HEK293 (cell line): ENCODE measurements at regions not wholly inside any gene's neighbourhood (a gene's known extent, or its start where the extent isn't known, plus 50 kb on each side); places are given as distances from the start of the nearest gene placed in this dataset.

Experiments
- GFI1B ChIP-seq: fragments of 450-650 bp; formaldehyde crosslinking; IDR thresholded peaks from 2 replicates; pipeline ENCODE4 v1.5.1; 2016; ENCODE audit warnings: missing biosample characterization, missing genetic modification characterization
- REPIN1 ChIP-seq: fragments of 450-650 bp; formaldehyde crosslinking; IDR thresholded peaks from 2 replicates; pipeline ENCODE4 v1.5.1; 2017; ENCODE audit warnings: missing biosample characterization, missing genetic modification characterization, low read depth
- ZNF121 ChIP-seq: fragments of 450-650 bp; formaldehyde crosslinking; IDR thresholded peaks from 2 replicates; pipeline ENCODE4 v1.5.1; 2016; ENCODE audit warnings: missing biosample characterization, missing genetic modification characterization
- ZNF292 ChIP-seq: fragments of 450-650 bp; formaldehyde crosslinking; IDR thresholded peaks from 2 replicates; pipeline ENCODE4 v1.5.1; 2016; ENCODE audit warnings: low read depth, missing biosample characterization, missing genetic modification characterization, borderline replicate concordance
- ZNF311 ChIP-seq: fragments of 450-650 bp; formaldehyde crosslinking; IDR thresholded peaks from 2 replicates; pipeline ENCODE4 v1.5.1; 2017; ENCODE audit warnings: missing biosample characterization, missing genetic modification characterization, borderline replicate concordance
- ZNF354C ChIP-seq: fragments of 450-650 bp; formaldehyde crosslinking; IDR thresholded peaks from 2 replicates; pipeline ENCODE4 v1.5.1; 2016; ENCODE audit warnings: missing biosample characterization, missing genetic modification characterization, low read depth, borderline replicate concordance
- TF ChIP-seq, protein P1 (sequence below): fragments of 450-650 bp; formaldehyde crosslinking; IDR thresholded peaks from 2 replicates; pipeline ENCODE4 v1.5.1; 2016; ENCODE audit warnings: missing biosample characterization, missing genetic modification characterization
- TF ChIP-seq, protein P2 (sequence below): fragments of 450-650 bp; formaldehyde crosslinking; IDR thresholded peaks from 2 replicates; pipeline ENCODE4 v1.5.1; 2016; ENCODE audit warnings: missing biosample characterization, missing genetic modification characterization
- TF ChIP-seq, protein P3 (sequence below): sonication (generic); formaldehyde crosslinking; IDR thresholded peaks from 2 replicates; pipeline ENCODE4 v1.8.1; 2022; ENCODE audit warnings: mild to moderate bottlenecking, moderate library complexity, missing genetic modification reagents

DNA sequence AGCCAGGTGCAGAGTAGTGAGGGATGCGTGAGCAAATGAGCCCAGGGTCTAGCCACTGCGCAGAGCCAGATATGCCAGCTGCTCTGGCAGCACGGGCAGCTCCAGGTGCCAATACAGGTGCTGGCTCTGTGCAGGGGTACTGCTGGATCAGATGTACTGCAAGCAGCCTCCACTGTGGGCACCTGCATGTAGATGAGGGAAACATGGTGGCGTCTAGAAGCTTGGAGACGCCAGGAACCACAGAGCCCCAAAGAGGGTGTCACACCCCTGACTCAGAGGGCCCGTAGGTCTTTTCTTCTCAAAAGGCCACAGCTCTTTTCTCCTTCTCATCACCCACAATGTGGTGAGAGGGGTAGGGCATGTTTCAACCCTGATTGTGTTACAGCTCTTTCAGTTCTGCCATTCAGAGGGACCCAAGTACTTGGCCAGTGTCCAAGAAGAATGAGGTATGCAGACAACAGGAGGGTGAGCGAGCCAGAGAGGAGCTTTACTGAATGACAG is 244.4 kb upstream of the SLITRK1 start:
- TF ChIP-seq ZNF121 (tag by site-specific recombination) (no peak), GFI1B (tag by site-specific recombination) (no peak), ZNF354C (tag by site-specific recombination) (no peak), ZNF311 (no peak), REPIN1 (tag by site-specific recombination) (no peak), ZNF292 (tag by site-specific recombination) (no peak)
- TF ChIP-seq, protein P1, sequence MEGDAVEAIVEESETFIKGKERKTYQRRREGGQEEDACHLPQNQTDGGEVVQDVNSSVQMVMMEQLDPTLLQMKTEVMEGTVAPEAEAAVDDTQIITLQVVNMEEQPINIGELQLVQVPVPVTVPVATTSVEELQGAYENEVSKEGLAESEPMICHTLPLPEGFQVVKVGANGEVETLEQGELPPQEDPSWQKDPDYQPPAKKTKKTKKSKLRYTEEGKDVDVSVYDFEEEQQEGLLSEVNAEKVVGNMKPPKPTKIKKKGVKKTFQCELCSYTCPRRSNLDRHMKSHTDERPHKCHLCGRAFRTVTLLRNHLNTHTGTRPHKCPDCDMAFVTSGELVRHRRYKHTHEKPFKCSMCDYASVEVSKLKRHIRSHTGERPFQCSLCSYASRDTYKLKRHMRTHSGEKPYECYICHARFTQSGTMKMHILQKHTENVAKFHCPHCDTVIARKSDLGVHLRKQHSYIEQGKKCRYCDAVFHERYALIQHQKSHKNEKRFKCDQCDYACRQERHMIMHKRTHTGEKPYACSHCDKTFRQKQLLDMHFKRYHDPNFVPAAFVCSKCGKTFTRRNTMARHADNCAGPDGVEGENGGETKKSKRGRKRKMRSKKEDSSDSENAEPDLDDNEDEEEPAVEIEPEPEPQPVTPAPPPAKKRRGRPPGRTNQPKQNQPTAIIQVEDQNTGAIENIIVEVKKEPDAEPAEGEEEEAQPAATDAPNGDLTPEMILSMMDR (tag by site-specific recombination), result no peak
- TF ChIP-seq, protein P2, sequence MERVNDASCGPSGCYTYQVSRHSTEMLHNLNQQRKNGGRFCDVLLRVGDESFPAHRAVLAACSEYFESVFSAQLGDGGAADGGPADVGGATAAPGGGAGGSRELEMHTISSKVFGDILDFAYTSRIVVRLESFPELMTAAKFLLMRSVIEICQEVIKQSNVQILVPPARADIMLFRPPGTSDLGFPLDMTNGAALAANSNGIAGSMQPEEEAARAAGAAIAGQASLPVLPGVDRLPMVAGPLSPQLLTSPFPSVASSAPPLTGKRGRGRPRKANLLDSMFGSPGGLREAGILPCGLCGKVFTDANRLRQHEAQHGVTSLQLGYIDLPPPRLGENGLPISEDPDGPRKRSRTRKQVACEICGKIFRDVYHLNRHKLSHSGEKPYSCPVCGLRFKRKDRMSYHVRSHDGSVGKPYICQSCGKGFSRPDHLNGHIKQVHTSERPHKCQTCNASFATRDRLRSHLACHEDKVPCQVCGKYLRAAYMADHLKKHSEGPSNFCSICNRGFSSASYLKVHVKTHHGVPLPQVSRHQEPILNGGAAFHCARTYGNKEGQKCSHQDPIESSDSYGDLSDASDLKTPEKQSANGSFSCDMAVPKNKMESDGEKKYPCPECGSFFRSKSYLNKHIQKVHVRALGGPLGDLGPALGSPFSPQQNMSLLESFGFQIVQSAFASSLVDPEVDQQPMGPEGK, result no peak
- TF ChIP-seq, protein P3, sequence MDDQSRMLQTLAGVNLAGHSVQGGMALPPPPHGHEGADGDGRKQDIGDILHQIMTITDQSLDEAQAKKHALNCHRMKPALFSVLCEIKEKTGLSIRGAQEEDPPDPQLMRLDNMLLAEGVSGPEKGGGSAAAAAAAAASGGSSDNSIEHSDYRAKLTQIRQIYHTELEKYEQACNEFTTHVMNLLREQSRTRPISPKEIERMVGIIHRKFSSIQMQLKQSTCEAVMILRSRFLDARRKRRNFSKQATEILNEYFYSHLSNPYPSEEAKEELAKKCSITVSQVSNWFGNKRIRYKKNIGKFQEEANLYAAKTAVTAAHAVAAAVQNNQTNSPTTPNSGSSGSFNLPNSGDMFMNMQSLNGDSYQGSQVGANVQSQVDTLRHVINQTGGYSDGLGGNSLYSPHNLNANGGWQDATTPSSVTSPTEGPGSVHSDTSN (CRISPR knock-in tag), result no peak
